Colonic mucosa (tissue), 4 donors: ENCODE measurements at regions not wholly inside any gene's neighbourhood (a gene's known extent, or its start where the extent isn't known, plus 50 kb on each side); places are given as distances from the start of the nearest gene placed in this dataset.

Source experiments
- DNase-seq: peaks from one replicate; pipeline ENCODE4 v3.0.0-alpha.2; 2020
- H3K27ac ChIP-seq: fragments of 200-600 bp; one replicate; pipeline ENCODE4 v1.8.0; 2021
- H3K27me3 ChIP-seq: fragments of 200-600 bp; one replicate; pipeline ENCODE4 v1.8.0; 2021
- H3K36me3 ChIP-seq: fragments of 200-600 bp; one replicate; pipeline ENCODE4 v1.8.0; 2021
- H3K4me1 ChIP-seq: fragments of 200-600 bp; one replicate; pipeline ENCODE4 v1.8.0; 2021; ENCODE audit warnings: mild to moderate bottlenecking
- H3K4me3 ChIP-seq: fragments of 200-600 bp; one replicate; pipeline ENCODE4 v1.8.0; 2021
- H3K9ac ChIP-seq, 2 donors: one replicate each; pipeline ENCODE4 v1.7.0; 2013; ENCODE audit warnings: control low read depth in 2 of 2, low read depth in 2 of 2, low read length in 2 of 2
- H3K9me3 ChIP-seq: fragments of 200-600 bp; one replicate; pipeline ENCODE4 v1.8.0; 2021
- intact Hi-C: fragments of 100-400 bp; cut with DNase I; formaldehyde crosslinking; loops from one replicate; pipeline ENCODE4 v1.14.1; 2022
- TF ChIP-seq, protein P1 (sequence below): fragments of 200-600 bp; IDR thresholded peaks from one replicate; pipeline ENCODE4 v1.8.0; 2022; ENCODE audit warnings: antibody characterized with exemption, mild to moderate bottlenecking
- donor health status: healthy.
- donor health status: DM: no; HTN: no; CAD: no.
- donor health status: DM: no; HTN: no; CAD: no.

DNA sequence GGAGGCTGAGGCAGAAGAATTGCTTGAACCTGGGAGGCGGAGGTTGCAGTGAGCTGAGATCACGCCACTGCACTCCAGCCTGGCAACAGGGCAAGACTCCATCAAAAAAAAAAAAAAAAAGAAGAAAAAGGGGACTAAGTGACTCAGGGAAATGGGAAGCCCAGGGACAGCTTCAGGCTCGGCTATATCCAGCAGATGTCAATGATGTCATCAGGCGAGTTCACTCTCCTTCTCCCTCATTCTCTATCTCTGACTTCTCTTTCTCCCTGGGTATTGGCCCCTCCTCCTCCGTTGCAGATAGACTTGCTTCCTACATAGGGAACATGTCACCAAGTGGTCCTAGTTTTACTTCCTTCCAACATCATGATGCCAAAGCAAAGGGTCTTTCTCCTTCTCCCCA is 316.8 kb downstream of the TFAP2C start:
- Histone ChIP-seq H3K9me3 (no peaks in the 10 kb centered on the region), H3K9ac (no peak overlapping the region)
- TF ChIP-seq, protein P1, sequence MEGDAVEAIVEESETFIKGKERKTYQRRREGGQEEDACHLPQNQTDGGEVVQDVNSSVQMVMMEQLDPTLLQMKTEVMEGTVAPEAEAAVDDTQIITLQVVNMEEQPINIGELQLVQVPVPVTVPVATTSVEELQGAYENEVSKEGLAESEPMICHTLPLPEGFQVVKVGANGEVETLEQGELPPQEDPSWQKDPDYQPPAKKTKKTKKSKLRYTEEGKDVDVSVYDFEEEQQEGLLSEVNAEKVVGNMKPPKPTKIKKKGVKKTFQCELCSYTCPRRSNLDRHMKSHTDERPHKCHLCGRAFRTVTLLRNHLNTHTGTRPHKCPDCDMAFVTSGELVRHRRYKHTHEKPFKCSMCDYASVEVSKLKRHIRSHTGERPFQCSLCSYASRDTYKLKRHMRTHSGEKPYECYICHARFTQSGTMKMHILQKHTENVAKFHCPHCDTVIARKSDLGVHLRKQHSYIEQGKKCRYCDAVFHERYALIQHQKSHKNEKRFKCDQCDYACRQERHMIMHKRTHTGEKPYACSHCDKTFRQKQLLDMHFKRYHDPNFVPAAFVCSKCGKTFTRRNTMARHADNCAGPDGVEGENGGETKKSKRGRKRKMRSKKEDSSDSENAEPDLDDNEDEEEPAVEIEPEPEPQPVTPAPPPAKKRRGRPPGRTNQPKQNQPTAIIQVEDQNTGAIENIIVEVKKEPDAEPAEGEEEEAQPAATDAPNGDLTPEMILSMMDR, result no peak

DNA sequence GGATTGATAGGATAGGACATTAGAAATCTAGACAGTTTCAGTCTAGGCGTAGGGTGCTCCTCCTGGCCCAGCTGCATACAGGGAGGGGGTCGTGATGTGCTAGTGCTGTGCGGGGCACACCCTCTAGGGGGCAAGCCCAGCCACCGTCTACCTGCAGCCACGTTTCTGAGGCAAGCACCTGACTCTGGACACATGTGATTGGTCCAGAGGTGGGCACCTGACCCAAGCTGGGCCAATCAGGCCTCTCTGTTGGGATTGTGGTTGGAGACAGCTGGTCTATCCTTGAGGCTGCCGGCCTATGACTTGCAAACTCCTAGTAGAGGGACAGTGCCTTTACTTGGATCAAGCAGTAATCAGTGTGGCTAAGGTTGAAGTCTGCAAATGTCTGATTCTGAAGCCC is 317.1 kb downstream of the BMP7 start:
- TF ChIP-seq, protein P1, result no peak
- H3K27ac ChIP-seq, result no peak overlapping the region
- no peak overlapping the region for H3K4me3 ChIP-seq
- intact Hi-C loops, result no loop called here
- no peaks in the 10 kb centered on the region for H3K36me3 ChIP-seq
- H3K9me3 ChIP-seq, result no peaks in the 10 kb centered on the region
- no peak overlapping the region for H3K9ac ChIP-seq
- DNase-seq, result no peak
- H3K4me1 ChIP-seq, result no peaks in the 10 kb centered on the region
- H3K27me3 ChIP-seq, result no peaks in the 10 kb centered on the region

More for the DNA sequence above, 316.8 kb downstream of the TFAP2C start:
- Histone ChIP-seq H3K27me3 (no peaks in the 10 kb centered on the region), H3K27ac (no peak overlapping the region), H3K36me3 (no peaks in the 10 kb centered on the region), H3K4me1 (no peaks in the 10 kb centered on the region), H3K4me3 (no peak overlapping the region)
- intact Hi-C loops, result no loop called here
- DNase-seq, result no peak

DNA sequence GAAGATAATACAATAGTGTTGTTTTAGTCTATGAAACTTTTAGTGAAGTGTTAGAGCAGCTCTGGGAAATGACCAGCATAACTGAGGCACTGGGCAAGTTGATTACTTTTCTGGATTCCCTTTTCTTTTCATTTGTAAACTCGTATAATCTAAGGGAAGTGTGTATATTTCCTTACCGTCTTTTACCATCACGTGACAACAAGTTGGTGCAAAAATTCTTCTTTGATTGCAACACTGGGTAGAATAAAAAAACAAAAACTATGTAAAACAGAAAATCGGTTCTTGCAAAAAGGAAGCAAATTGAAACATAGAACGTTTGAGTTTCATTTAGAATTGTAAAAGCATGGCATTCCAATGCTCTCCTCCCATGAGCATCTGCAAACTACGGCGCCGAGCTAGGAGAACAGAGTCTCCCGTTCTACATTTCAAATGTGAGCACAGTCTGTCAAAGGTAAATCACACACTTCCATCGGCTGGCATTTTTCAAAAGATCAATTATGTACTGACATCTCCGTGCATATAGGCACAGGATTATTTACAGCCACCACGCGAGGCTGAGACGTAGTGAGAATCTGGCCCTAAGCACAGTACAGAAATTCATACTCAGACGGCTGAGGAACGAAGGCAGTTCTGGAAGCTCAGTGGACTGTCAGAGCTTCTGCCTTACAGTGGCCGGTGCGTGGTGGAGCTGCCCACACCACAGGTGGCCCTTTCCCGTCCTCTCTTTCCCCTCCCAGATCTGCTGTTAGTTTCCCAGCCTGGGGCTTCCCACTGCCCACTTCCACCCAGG is 314.0 kb downstream of the BMP7 start:
- Histone ChIP-seq H3K9ac (no peak overlapping the region), H3K27me3 (no peaks in the 10 kb centered on the region), H3K27ac (no peak overlapping the region), H3K9me3 (no peaks in the 10 kb centered on the region), H3K4me1 (no peaks in the 10 kb centered on the region), H3K36me3 (no peaks in the 10 kb centered on the region), H3K4me3 (no peak overlapping the region)
- TF ChIP-seq, protein P1, result no peak
- intact Hi-C loops, result no loop called here
- DNase-seq, result no peak

DNA sequence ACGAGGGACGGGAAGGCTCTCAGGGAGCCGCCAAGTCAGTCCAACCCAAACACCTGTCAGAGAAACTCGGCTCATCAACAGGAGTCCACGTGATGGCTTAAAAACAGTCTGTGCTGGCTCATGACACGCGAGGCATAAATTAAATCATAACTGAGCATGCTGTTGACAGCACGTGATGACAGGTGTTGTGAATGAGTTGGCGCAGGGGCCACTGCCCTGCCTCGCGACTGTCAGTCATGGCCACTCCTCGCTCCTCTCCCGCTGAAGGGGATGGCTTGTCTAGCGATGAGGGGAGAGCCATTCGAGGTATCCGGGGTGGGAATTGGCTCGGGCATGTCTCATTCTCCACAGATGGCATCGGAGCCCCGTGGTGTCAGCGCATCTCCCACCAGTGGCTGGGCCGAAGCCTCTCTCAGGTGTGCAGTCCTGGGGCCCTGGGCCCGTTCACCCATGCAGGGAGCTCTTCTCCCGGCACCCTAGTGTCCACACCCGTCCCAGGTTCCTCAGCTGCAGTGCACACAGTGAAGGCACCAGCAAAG is 313.3 kb downstream of the BMP7 start:
- intact Hi-C loops, result no loop called here
- Histone ChIP-seq H3K4me1 (no peaks in the 10 kb centered on the region), H3K4me3 (no peak overlapping the region), H3K27me3 (no peaks in the 10 kb centered on the region), H3K27ac (no peak overlapping the region), H3K36me3 (no peaks in the 10 kb centered on the region), H3K9ac (no peak overlapping the region), H3K9me3 (no peaks in the 10 kb centered on the region)
- TF ChIP-seq, protein P1, result no peak
- no peak for DNase-seq

DNA sequence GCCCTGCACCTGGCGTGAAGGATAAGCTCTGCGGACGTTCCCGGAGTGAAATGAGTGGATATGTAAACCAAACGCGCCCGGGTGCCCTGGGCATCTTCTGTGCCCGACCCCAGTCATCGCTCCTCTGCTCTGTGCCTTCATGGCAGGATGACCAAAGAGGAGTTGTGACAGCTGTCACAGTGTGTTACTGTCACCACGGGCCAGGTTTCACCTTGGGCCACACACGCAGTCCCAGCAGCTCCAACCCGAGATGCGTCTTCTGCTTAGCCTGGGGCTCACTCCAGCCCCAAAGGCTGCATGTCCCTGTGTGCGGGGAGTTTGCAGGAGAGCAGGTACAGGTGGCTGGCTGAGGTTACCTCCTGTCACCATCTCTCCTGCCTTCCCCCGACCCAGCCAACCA is 311.6 kb downstream of the BMP7 start:
- DNase-seq, result no peak
- Histone ChIP-seq H3K4me3 (no peak overlapping the region), H3K9me3 (no peaks in the 10 kb centered on the region), H3K27ac (no peak overlapping the region), H3K9ac (no peak overlapping the region), H3K27me3 (no peaks in the 10 kb centered on the region), H3K36me3 (no peaks in the 10 kb centered on the region), H3K4me1 (no peaks in the 10 kb centered on the region)
- TF ChIP-seq, protein P1, result no peak
- intact Hi-C loops, result no loop called here
